ENCODE measurements at regions not wholly inside any gene's neighbourhood (a gene's known extent, or its start where the extent isn't known, plus 50 kb on each side); places are given as distances from the start of the nearest gene placed in this dataset.

DNA sequence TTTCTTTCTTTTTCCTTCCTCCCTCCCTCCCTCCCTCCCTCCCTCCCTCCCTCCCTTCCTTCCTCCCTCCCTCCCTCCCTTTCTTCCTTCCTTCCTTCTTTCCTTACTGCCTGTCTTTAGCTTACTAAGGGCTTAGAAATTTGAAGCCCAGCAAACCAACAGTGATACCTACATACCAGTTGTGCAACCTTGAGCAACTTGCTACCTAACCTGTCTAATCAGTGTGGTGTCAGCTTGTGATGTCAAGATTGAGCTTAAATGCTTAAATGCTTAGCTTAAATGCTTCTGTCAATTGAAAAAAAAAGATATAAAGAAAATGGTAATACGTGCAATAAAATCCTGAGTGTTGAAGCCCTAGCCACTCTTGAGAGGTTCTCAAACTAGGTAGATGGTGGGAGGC is 728.6 kb downstream of the TRIML1 start:
- Histone ChIP-seq H2BK120ac (ENCODE audit: low read depth, low read length) (no peak overlapping the region), H3K4ac (ENCODE audit: low read depth, low read length) (no peak overlapping the region), H2AFZ (replicated peaks; ENCODE audit: low read length, poor library complexity) (no peak overlapping the region), H3K9me3 (ENCODE audit: control insufficient read depth, insufficient read depth, low read length) (no peaks in the 10 kb centered on the region), H3K79me1 (ENCODE audit: low read depth in 1 of 2, low read length in 2 of 2) (no peaks in the 10 kb centered on the region), H3K9ac (ENCODE audit: low read depth, low read length) (no peak overlapping the region), H2BK20ac (ENCODE audit: low read depth, low read length) (no peak overlapping the region), H3K23ac (ENCODE audit: low read depth, low read length) (no peak overlapping the region), H3K27me3 (ENCODE audit: control insufficient read depth, insufficient read depth, low read length) (no peaks in the 10 kb centered on the region), H3K4me1 (ENCODE audit: control insufficient read depth, insufficient read depth, low read length) (no peaks in the 10 kb centered on the region), H2AK9ac (replicated peaks; ENCODE audit: low read depth, low read length, poor library complexity) (no peak overlapping the region), H3K9me1 (ENCODE audit: insufficient read depth, low read length) (no peaks in the 10 kb centered on the region), H3K4me2 (ENCODE audit: low read depth, low read length) (no peak overlapping the region), H2BK15ac (ENCODE audit: low read depth, low read length) (no peak overlapping the region), H4K5ac (ENCODE audit: low read depth, low read length) (no peak overlapping the region), H4K8ac (ENCODE audit: low read depth in 2 of 2, low read length in 2 of 2) (no peak overlapping the region), H4K91ac (ENCODE audit: insufficient read depth, low read depth, low read length) (no peak overlapping the region), H3K27ac (ENCODE audit: insufficient read depth, low read length) (no peak overlapping the region), H3K14ac (replicated peaks; ENCODE audit: low read depth, low read length) (no peak overlapping the region), H4K20me1 (ENCODE audit: insufficient read depth, low read length) (no peaks in the 10 kb centered on the region), H3K18ac (ENCODE audit: low read depth, low read length) (no peak overlapping the region), H2BK5ac (ENCODE audit: low read depth, low read length, poor library complexity, severe bottlenecking) (no peak overlapping the region), H3K36me3 (ENCODE audit: control insufficient read depth, insufficient read depth, low read length) (no peaks in the 10 kb centered on the region), H2AK5ac (ENCODE audit: low read depth, low read length) (no peak overlapping the region), H3K56ac (ENCODE audit: extremely low read depth, insufficient read depth, low read length) (no peak overlapping the region), H3K4me3 (ENCODE audit: insufficient read depth, low read depth, low read length) (no peak overlapping the region)
- DNase-seq (no peak), ATAC-seq (ENCODE audit: low read depth) (no peak)
- intact Hi-C loops (cut with micrococcal nuclease) (no loop called here), in situ Hi-C loops (cut with MboI; ENCODE audit: low sequenced_read_pairs) (no loop called here), dilution Hi-C loops (cut with HindIII; ENCODE audit: low sequenced_read_pairs, unreplicated experiment) (no loop called here)
- BruUV-seq (replicated peaks), result no TSS peak
- no peak for TF ChIP-seq NFE2L2 (IDR thresholded peaks at IDR 0.05; ENCODE audit: low read depth, low read length)
- no peak for TF ChIP-seq CEBPB (IDR thresholded peaks at IDR 0.05; ENCODE audit: low read depth, low read length)
- TF ChIP-seq CHD1 (IDR thresholded peaks at IDR 0.05; ENCODE audit: low read depth, low read length), result no peak
- TF ChIP-seq, protein P1, sequence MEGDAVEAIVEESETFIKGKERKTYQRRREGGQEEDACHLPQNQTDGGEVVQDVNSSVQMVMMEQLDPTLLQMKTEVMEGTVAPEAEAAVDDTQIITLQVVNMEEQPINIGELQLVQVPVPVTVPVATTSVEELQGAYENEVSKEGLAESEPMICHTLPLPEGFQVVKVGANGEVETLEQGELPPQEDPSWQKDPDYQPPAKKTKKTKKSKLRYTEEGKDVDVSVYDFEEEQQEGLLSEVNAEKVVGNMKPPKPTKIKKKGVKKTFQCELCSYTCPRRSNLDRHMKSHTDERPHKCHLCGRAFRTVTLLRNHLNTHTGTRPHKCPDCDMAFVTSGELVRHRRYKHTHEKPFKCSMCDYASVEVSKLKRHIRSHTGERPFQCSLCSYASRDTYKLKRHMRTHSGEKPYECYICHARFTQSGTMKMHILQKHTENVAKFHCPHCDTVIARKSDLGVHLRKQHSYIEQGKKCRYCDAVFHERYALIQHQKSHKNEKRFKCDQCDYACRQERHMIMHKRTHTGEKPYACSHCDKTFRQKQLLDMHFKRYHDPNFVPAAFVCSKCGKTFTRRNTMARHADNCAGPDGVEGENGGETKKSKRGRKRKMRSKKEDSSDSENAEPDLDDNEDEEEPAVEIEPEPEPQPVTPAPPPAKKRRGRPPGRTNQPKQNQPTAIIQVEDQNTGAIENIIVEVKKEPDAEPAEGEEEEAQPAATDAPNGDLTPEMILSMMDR (conservative IDR thresholded peaks at IDR 0.05; ENCODE audit: low read depth, low read length), result no peak
- TF ChIP-seq POLR2A (IDR thresholded peaks at IDR 0.05; ENCODE audit: low read depth, low read length), result no peak
- TF ChIP-seq MAFK (IDR thresholded peaks at IDR 0.05; ENCODE audit: low read depth, low read length), result no peak
- no peak for TF ChIP-seq SMC3 (IDR thresholded peaks at IDR 0.05; ENCODE audit: low read depth, low read length)
- no peak for TF ChIP-seq BHLHE40 (IDR thresholded peaks at IDR 0.05; ENCODE audit: low read depth, low read length)
- no peak for TF ChIP-seq RFX5 (IDR thresholded peaks at IDR 0.05; ENCODE audit: low read depth, low read length)
- ChIA-PET CTCF (no interaction called here), POLR2A (ENCODE audit: unreplicated experiment) (no interaction called here)
- WGBS, 2 experiments (ENCODE audit: extremely low coverage in 2 of 2, insufficient read length in 1 of 2), result no CpG with 5 or more reads among the region's 1 CpG

All from IMR-90 (cell line).